ENCODE measurements at regions not wholly inside any gene's neighbourhood (a gene's known extent, or its start where the extent isn't known, plus 50 kb on each side); places are given as distances from the start of the nearest gene placed in this dataset.
"Not testable (repeated sequence)": the region's sequence is repeated elsewhere in the genome, so short reads cannot be mapped to it uniquely, and the experiment has no call there.

- H4K20me1 ChIP-seq (ENCODE audit: insufficient read depth, low read length): no peaks in the 10 kb centered on the region
- H3K4me3 ChIP-seq (replicated peaks in 1 of 3; ENCODE audit: insufficient read depth in 1 of 3, low read depth in 2 of 3, low read length in 3 of 3): no peak overlapping the region
- CTCF ChIA-PET (ENCODE audit: low intra/inter-chr PET ratio, low total read pairs): no interaction called here
- no peak overlapping the region for H3K27ac ChIP-seq (ENCODE audit: extremely low read length, insufficient read depth, low read length)
- no TSS peak for BruUV-seq (replicated peaks)
- TF ChIP-seq GPN1 (CRISPR knock-in tag; IDR thresholded peaks at IDR 0.05; ENCODE audit: borderline replicate concordance): no peak
- no peak for FAIRE-seq
- in situ Hi-C loops (cut with HindIII; ENCODE audit: extremely low pct_ligation_motif_present, low pct_unique_long_range_greater_than_20kb) (no loop called here), intact Hi-C loops (cut with micrococcal nuclease; ENCODE audit: unreplicated experiment) (no loop called here)
- H3K4me2 ChIP-seq (ENCODE audit: low read depth, low read length): no peak overlapping the region
- peaks cover 0 to 3% of the 10 kb centered on the region in 2 experiments; a peak in 1 of 5 replicates for H3K27me3 ChIP-seq (ENCODE audit: control insufficient read depth in 1 of 2, insufficient read depth in 2 of 2, low read length in 2 of 2)
- 3% methylated on average over 2 of the region's 3 CpGs for WGBS (ENCODE audit: low lambda C conversion rate)
- H3K4me1 ChIP-seq (ENCODE audit: insufficient read depth, low read length): no peaks in the 10 kb centered on the region
- no peak for ATAC-seq
- no peak overlapping the region for H3K9ac ChIP-seq (ENCODE audit: insufficient read depth, low read depth, low read length)
- no peaks in the 10 kb centered on the region for H3K36me3 ChIP-seq (replicated peaks in 1 of 2; ENCODE audit: control insufficient read depth in 1 of 2, insufficient read depth in 2 of 2, low read length in 2 of 2)
- H3K9me3 ChIP-seq (ENCODE audit: low read length): no peaks in the 10 kb centered on the region
- no peak overlapping the region for H2AFZ ChIP-seq (ENCODE audit: low read length)
- H3K79me2 ChIP-seq (ENCODE audit: insufficient read depth, low read length): no peaks in the 10 kb centered on the region
- DNase-seq (ENCODE audit: low spot score): no peak
- POLR2A ChIA-PET: no interaction called here
These were observed 237.9 kb upstream of the PRSS1 start for GRCh38 chr7:142511374-142511773.

- POLR2A ChIA-PET; H3K36me3 ChIP-seq (replicated peaks in 1 of 2; ENCODE audit: control insufficient read depth in 1 of 2, insufficient read depth in 2 of 2, low read length in 2 of 2); DNase-seq (ENCODE audit: low spot score); H3K4me2 ChIP-seq (ENCODE audit: low read depth, low read length); ATAC-seq; BruUV-seq (replicated peaks); H3K79me2 ChIP-seq (ENCODE audit: insufficient read depth, low read length); H3K27ac ChIP-seq (ENCODE audit: extremely low read length, insufficient read depth, low read length); in situ Hi-C loops (cut with HindIII; ENCODE audit: extremely low pct_ligation_motif_present, low pct_unique_long_range_greater_than_20kb); H3K9me3 ChIP-seq (ENCODE audit: low read length); H3K27me3 ChIP-seq (ENCODE audit: control insufficient read depth in 1 of 2, insufficient read depth in 2 of 2, low read length in 2 of 2); H3K4me3 ChIP-seq (replicated peaks in 1 of 3; ENCODE audit: insufficient read depth in 1 of 3, low read depth in 2 of 3, low read length in 3 of 3); H3K4me1 ChIP-seq (ENCODE audit: insufficient read depth, low read length); H3K9ac ChIP-seq (ENCODE audit: insufficient read depth, low read depth, low read length); intact Hi-C loops (cut with micrococcal nuclease; ENCODE audit: unreplicated experiment); H2AFZ ChIP-seq (ENCODE audit: low read length); FAIRE-seq; H4K20me1 ChIP-seq (ENCODE audit: insufficient read depth, low read length); CTCF ChIA-PET (ENCODE audit: low intra/inter-chr PET ratio, low total read pairs): not testable (repeated sequence)
- WGBS (ENCODE audit: low lambda C conversion rate): 13% methylated on average over 3 of the region's 3 CpGs
These were observed 240.0 kb upstream of the PRSS1 start for GRCh38 chr7:142509235-142509634.

GRCh38 chr7:142508251-142508650, 241.0 kb upstream of the PRSS1 start:
- DNase-seq (ENCODE audit: low spot score): no peak
- no peak for TF ChIP-seq ZNF337 (CRISPR knock-in tag; IDR thresholded peaks at IDR 0.05; ENCODE audit: borderline replicate concordance, low read depth)
- TF ChIP-seq SNAI1 (CRISPR knock-in tag; IDR thresholded peaks at IDR 0.05; ENCODE audit: borderline replicate concordance): no peak
- no peak for TF ChIP-seq ZNF44 (CRISPR knock-in tag; IDR thresholded peaks at IDR 0.05)
- TF ChIP-seq CSRNP1 (CRISPR knock-in tag; IDR thresholded peaks at IDR 0.05): no peak
- TF ChIP-seq ZNF567 (CRISPR knock-in tag; IDR thresholded peaks at IDR 0.05; ENCODE audit: borderline replicate concordance): no peak
- TF ChIP-seq ZNF770 (CRISPR knock-in tag; IDR thresholded peaks at IDR 0.05): no peak
- TF ChIP-seq ZSCAN31 (CRISPR knock-in tag; IDR thresholded peaks at IDR 0.05; ENCODE audit: low read depth): no peak
- no peak for TF ChIP-seq HNRNPH1 (optimal IDR thresholded peaks at IDR 0.05; ENCODE audit: low read depth, low read length)
- TF ChIP-seq RARA (CRISPR knock-in tag; IDR thresholded peaks at IDR 0.05): no peak

More at GRCh38 chr7:142508251-142508650, 241.0 kb upstream of the PRSS1 start:
- in situ Hi-C loops (cut with HindIII; ENCODE audit: extremely low pct_ligation_motif_present, low pct_unique_long_range_greater_than_20kb) (no loop called here), intact Hi-C loops (cut with micrococcal nuclease; ENCODE audit: unreplicated experiment) (no loop called here)
- Histone ChIP-seq H3K36me3 (replicated peaks in 1 of 2; ENCODE audit: control insufficient read depth in 1 of 2, insufficient read depth in 2 of 2, low read length in 2 of 2) (no peaks in the 10 kb centered on the region), H3K27me3 (ENCODE audit: control insufficient read depth in 1 of 2, insufficient read depth in 2 of 2, low read length in 2 of 2) (peaks cover 0 to 3% of the 10 kb centered on the region in 2 experiments; a peak in 2 of 5 replicates), H2AFZ (ENCODE audit: low read length) (no peak overlapping the region), H3K79me2 (ENCODE audit: insufficient read depth, low read length) (no peaks in the 10 kb centered on the region), H3K4me1 (ENCODE audit: insufficient read depth, low read length) (no peaks in the 10 kb centered on the region), H3K9ac (ENCODE audit: insufficient read depth, low read depth, low read length) (no peak overlapping the region), H3K4me3 (replicated peaks in 1 of 3; ENCODE audit: insufficient read depth in 1 of 3, low read depth in 2 of 3, low read length in 3 of 3) (no peak overlapping the region), H3K27ac (ENCODE audit: extremely low read length, insufficient read depth, low read length) (no peak overlapping the region), H3K9me3 (ENCODE audit: low read length) (no peaks in the 10 kb centered on the region), H3K4me2 (ENCODE audit: low read depth, low read length) (no peak overlapping the region), H4K20me1 (ENCODE audit: insufficient read depth, low read length) (no peaks in the 10 kb centered on the region)
- POLR2A ChIA-PET: no interaction called here
- no TSS peak for BruUV-seq (replicated peaks)
- CTCF ChIA-PET (ENCODE audit: low intra/inter-chr PET ratio, low total read pairs): no interaction called here
- WGBS (ENCODE audit: low lambda C conversion rate): 6% methylated on average over 4 of the region's 4 CpGs
- no peak for FAIRE-seq
- ATAC-seq: no peak
